Medulla oblongata (tissue), 1 donor: ENCODE measurements at regions not wholly inside any gene's neighbourhood (a gene's known extent, or its start where the extent isn't known, plus 50 kb on each side); places are given as distances from the start of the nearest gene placed in this dataset.

ENCODE experiments used
- DNase-seq: peaks from one replicate; pipeline ENCODE4 v3.0.0-alpha.2; 2015; ENCODE audit errors: extremely low spot score

GRCh38 chr7:156073366-156074052 lies 261.2 kb upstream of the SHH start:
- no peak for DNase-seq

DNA sequence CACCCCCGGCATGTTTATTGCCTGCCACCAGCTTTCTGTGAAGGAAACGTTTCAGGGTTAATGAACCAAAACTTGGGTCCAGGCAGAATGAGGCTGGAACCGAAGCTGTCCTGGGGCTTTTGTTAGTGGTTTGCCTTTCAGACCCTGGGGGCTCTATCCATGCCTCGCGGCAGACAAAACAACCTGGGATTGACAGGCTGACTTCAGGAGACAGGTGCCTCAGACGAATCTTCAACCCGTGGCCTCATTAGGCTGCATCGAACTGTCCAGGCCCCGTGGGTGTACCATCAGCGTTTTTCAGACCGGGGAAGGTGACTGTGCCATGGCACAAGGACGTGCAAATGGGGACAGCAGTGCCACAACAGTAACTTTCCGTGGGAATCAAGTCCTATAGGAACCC lies 259.3 kb upstream of the SHH start:
- no peak for DNase-seq

DNA sequence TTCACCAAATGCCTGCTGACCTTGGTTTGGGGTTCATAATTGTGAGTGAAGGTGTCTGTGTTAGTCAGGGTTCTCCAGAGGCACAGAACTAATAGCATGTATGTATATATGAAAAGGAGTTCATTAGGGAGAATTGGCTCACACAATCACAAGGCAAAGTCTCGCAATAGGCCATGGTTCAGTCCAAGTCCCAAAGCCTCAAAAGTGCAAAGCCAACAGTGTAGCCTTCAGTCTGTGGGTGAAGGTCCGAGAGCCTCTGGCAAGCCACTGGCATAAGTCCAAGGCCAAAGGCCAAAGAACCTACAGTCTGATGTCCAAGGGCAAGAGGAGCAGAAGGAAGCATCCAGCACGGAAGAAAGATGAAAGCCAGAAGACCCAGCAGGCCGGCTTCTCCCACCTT lies 257.6 kb upstream of the SHH start:
- no peak for DNase-seq

GRCh38 chr7:156067156-156067555 lies 254.9 kb upstream of the SHH start:
- DNase-seq, result no peak

DNA sequence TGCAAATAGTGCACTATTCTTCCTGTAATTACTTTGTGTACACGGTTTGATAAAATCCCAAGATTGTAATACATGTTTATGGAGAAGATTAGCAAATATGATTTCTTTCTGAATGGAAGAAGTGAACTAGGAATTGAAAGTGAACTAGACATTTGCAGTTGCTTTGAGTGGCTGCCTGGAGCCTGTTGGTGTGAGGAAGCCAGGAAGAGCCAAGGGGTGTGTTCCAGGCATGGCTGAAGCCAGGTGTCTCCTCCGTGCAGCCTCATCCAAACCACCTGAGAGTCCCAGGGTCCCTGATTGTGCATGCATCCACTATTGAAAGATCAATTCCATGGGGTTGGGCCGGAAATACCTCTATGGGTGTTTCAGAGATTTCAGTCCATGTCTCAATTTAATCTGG lies 253.1 kb upstream of the SHH start:
- no peak for DNase-seq

GRCh38 chr7:156064971-156065386 lies 252.7 kb upstream of the SHH start:
- DNase-seq, result no peak

DNA sequence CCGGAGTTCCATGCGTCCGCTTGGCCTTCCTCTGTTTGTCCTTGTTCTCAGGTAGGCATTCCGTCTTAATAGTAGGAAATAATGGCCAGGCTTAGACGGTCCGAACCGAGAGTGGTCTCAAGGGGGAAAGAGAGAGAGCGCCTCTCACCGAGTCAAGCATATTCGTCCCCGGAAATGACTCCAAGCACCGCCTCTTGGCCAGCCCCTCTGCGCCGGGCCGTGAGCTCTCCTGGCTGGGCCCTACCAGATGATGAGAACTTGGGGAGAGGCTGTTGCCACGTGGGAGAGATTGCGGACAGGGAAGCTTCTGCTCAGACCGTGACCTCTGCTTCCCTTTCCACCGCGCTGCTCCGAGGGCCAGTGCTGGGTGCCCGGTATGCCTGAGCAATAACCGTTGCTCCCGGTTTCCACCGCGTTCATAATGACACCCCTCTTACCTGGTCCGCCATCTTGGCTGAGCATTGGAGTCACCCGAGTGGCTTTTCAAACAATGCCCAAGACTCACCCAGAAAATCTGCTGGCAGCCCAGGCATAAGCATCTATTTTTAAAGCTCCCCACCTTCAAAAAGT lies 251.1 kb upstream of the SHH start:
- no peak for DNase-seq

GRCh38 chr7:156062286-156062685 lies 250.0 kb upstream of the SHH start:
- no peak for DNase-seq

DNA sequence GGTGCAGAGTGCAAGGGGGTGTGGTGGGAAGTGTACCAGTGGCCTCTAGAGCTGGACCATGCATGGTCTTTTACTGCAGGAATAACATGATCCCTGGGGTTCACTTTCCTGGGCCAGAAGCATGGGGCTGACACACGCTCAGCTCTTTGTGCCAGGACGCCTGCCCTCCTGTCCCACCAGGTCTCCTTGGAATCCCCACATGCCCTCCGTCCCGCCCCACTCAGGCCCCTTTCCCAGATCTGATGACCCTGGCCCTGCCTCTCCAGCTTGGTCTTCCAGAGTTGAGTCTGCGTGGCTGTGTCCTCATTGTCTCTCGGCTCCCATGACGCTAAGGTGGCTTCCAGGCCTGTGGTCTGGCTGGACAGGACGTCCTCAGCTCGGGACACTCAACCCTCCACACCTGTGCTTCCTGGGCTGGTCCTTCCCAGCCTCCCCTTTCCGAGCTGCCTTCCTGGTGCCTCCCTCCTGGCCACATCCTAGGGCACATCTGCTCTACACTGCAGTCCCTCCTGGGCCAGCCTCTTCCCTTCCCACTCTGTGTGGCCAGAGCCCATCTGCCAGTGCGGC lies 249.5 kb upstream of the SHH start:
- DNase-seq, result no peak

- no peak for DNase-seq
Measured at GRCh38 chr7:156060925-156061324, 248.7 kb upstream of the SHH start.

- no peak for DNase-seq
Measured at GRCh38 chr7:156059369-156059768, 247.1 kb upstream of the SHH start.

DNA sequence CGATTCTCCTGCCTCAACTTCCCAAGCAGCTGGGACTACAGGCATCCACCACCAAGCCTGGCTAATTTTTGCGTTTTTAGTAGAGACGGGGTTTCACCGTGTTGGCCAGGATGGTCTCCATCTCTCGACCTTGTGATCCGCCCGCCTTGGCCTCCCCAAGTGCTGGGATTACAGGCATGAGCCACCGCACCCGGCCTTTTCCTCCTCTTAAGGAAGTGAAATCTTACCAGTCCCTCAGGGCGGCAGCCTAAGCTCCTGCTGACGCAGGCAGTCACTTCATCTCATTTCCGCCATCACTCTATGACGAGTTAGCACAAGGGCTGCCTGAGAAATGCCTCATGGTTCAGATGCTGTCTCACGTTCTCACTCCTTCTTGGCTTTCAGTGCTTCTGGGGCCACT lies 246.0 kb upstream of the SHH start:
- DNase-seq, result no peak

DNA sequence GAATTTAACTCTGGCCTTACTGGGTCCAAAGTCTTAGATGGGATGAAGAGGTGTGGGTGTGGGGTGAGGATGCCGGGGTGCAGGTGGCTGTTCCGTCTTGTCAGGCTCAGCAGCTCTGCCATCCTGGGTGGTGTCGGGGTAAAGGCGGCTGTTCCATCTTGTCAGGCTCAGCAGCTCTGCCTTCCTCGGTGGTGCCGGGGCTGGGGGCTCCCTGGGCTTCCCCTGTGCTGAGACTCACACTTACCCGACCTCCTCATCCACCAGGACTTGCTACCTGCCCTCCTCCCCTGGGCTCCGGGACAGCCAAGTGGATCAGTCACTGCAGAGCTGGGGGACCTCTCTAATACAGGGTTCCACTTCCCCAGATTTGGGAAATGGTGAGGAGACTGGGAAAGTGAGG lies 244.3 kb upstream of the SHH start:
- DNase-seq, result no peak

DNA sequence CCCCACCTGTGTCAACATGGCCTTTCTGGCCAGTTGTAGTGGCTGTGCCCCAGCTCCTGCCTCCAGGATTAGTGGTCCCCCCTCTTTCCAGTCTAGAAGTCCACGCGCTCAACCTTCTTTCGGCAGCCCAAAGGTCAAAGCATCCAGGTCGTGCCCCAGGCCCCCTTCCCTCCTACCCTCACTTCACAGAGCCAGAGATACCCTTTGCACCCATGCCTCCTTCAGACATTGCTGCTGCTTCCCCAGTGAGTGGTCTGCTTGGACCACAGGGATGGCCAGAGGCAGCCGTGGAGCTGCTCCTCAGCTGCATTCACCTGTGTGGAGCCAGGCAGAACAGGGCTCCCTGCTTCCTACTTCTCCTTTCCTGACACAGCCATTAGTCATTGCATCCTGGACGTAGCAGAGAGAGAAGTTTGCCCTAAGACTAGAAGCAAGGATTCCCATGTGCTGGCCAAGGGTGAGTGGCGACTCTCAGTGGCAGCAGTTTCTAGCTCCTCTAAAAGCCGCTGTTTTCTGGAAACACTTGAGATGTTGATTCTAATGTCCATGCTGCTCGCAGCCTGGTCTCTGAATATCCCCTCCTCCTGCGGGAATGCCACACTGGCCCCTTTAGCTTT lies 243.1 kb upstream of the SHH start:
- no peak for DNase-seq

- DNase-seq, result no peak
Measured at GRCh38 chr7:156051884-156052283, 239.6 kb upstream of the SHH start.

GRCh38 chr7:156050636-156051569 lies 238.6 kb upstream of the SHH start:
- DNase-seq, result no peak

DNA sequence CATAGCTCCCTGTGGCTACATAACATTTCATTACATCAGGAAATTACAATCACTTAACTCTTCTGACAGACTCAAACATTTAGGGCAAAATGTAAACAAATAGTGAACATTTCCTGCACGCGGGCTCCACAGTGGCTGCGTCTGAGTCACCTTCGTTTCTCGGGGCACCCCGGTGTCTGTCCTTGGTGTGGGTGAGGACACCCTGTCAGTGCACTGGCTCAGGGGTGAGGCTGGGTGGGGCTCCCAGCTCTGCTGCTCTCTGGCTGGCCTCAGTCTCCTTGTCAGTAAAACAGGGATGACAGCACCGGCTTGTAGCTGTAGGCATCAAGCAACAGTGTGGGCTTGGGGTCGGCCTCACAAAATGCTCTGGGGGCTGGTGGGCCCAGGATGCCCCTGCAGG lies 237.1 kb upstream of the SHH start:
- no peak for DNase-seq

- DNase-seq, result no peak
Measured at GRCh38 chr7:156046031-156046560, 233.8 kb upstream of the SHH start.

DNA sequence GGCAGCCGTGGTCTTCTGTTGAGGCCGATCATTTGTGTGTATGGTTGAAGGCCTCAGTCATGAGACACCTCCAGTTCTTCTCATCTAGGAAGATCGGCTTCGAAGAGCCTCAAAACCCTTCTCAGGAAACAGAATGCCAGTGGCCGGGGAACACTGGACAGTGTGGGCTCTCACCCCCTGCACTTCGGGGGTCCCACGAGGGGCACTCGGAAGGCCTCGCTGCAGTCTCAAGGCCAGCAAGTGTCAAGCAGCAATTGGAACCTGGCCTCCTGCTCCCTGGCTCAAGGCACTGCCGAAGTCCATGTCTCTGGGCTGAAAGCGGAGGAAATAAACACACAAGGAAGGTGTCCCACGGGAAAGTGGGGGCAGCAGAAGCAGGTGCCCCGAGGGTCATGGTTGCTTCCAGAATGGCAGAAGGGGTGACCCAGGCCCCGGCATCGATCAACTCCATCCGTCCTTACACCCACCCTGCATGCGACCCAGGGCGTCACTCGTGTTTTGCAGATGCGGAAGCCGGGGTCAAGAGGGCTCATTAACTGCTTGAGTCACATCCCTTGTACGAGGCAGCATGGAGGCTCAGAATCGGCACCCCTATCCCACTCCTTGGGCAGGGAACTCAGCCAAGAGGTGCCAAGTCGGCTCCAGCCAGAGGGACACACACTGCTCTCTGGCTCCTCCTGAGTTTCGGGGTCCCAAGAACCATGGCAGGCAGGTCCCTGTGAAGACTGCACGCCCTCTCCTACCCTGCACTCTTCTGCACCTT lies 231.3 kb upstream of the SHH start:
- no peak for DNase-seq

- DNase-seq, result no peak
Measured at GRCh38 chr7:156041398-156041797, 229.1 kb upstream of the SHH start.
